Mesenteric fat pad (tissue), 1 donor: ENCODE measurements at regions not wholly inside any gene's neighbourhood (a gene's known extent, or its start where the extent isn't known, plus 50 kb on each side); places are given as distances from the start of the nearest gene placed in this dataset.
"Not testable (repeated sequence)": the region's sequence is repeated elsewhere in the genome, so short reads cannot be mapped to it uniquely, and the experiment has no call there.

ENCODE experiments used
- DNase-seq: peaks from one replicate; pipeline ENCODE4 v3.0.0-alpha.2; 2020; ENCODE audit warnings: low spot score
- donor health status: DM: yes; HTN: yes; CAD: no.

GRCh38 chr1:222941425-222941824 lies 126.6 kb downstream of the DISP1 start:
- DNase-seq = no peak

DNA sequence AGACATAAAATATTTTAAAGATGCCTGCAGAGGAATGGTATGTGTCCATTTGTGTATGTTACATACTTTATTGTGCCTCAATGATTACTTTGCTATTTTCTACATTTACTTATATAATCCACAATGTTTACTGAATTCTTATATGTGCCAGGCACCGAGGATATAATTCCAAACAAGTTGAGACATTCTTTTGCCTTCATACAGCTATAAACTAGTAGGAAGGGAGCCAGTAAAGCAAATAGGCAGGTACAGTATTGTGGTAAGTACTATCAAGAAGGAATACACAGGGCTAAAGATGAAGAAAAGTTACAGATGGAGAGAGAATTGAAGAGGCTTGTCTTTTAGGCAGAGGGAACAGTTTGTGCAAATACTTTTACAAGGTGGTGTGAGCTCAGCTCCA lies 131.6 kb downstream of the DISP1 start:
- no peak for DNase-seq

- DNase-seq = no peak
These were observed 133.2 kb downstream of the DISP1 start for GRCh38 chr1:222948079-222948478.

GRCh38 chr1:222950892-222951291 lies 136.1 kb downstream of the DISP1 start:
- no peak for DNase-seq

DNA sequence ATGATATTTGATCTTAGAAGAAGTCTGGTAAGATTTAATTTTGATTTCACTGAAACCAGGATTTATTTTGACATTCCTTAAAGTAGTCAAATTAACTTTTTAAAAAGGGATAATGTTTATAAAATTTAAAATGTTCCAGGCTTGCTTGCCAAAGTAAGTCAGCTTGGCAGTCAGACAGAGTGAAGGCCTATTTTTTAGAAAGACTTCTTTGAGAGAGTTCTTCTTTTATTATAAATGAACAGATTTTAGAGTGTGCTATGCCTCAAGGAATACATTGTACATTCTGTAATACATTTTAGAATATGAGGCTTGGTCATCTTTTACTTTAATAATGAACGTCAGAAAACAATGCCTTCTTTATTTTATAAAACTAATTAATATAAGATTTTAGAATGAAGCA lies 138.7 kb downstream of the DISP1 start:
- no peak for DNase-seq

DNA sequence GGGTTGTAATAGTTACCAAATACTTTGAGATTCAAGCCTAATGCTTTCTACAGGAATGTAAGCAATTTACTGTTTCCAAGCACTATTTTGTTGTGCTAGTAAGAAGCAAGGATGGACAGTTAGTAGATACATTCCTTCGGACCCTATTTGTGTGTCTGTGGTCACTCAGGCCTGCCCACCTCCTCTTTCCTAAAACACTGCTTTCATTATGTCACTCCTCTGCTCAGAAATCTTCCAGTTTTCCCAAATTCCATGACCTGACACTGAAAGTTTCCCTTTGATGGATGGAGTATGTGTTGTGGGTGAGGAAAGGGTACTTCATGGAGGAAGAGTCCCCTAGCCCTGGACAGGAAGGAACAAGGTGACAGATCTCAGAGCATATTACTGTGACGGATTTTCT lies 141.1 kb downstream of the DISP1 start:
- no peak for DNase-seq

- no peak for DNase-seq
These were observed 141.8 kb downstream of the DISP1 start for GRCh38 chr1:222956601-222957000.

DNA sequence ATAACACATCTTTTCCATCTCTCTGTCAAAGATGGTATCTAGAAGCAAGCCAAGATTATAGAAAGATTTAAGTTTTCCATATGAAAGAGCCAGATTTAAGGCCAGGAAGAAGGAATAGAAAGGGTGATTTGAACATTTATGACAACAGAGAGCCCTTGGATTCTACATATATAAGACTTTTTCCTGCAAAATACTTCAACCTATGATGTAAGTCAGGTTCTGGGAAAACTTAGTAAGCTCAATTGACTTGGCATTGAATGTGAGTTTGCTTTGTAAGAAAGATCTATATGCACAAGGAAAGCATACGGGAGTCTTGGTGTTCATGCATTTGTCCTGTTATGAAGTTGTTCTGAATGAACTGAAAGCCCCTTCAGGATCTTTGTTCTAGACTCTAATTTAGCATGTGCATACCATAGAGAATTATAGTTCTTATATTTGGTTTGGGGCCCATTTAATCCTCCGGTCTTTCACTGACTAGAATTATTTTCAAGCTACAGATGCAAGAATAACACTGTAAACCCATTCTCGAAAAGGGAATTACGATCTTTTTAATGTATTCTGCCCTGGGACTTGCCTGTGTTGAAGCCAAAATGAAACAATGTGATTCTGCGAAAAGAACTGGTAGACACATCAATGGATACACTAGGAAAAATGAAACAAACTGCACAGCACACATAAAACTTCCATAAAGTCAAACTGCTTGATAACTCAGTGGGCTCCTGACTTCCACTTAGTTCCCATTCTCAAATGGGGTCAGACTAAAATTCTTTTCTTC lies 152.8 kb downstream of the DISP1 start:
- no peak for DNase-seq

DNA sequence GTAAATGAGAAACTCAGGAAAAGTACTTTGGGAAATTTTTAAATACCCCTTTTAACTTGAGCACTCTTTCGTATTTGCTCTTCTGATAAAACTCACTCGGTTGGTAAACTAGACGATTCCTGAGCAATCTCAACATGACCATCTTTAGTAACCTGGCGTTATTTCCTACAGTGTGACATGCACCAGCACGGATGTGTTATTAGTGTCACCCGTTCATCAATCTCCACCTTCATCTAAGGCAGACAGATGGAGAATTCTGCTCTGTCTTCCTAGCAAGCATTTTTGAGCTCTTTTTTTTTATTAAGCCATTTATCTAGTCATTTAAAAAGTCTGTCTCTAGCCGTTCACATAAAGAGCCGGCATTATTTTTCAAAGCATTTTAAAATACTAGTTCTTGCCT lies 155.2 kb downstream of the DISP1 start:
- DNase-seq = no peak

DNA sequence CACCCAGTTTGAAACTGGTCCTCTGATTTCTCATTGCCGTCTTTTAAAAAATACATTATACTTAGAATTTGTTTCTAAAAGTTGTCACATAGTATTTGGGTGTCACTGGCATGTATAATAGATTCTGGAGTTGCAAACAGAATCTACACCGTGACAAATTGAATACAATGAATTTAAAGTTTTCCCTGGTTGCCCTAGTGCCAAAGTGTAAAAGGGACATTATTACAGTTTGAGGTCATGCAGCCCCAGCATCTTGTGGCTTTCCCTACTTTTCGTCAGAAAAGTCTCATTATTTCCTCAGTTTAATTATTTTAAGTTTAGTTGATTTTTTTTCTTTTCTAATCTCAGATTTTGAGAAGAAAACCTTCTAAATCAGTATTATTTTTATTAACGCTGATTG lies 155.9 kb downstream of the DISP1 start:
- no peak for DNase-seq

DNA sequence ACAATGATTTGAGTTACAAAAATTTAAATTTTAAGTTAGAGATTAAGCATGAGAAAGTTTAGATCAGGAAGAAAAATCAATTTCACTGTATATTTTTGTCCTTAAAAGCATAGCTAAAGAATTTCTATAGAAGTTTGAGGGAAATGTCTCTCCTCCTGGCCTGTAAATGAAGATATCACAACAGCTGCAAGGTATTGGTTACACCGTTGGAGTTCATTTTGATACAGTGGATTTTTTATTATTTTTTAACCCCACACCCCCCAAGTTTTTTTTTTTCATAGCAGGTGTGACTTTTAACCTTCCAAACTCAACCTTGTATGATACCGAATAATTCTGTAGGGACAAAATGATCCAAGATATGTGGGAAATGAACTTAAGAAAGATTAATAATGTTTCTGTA lies 156.3 kb downstream of the DISP1 start:
- no peak for DNase-seq

GRCh38 chr1:222973561-222973960 lies 158.7 kb downstream of the DISP1 start:
- no peak for DNase-seq

DNA sequence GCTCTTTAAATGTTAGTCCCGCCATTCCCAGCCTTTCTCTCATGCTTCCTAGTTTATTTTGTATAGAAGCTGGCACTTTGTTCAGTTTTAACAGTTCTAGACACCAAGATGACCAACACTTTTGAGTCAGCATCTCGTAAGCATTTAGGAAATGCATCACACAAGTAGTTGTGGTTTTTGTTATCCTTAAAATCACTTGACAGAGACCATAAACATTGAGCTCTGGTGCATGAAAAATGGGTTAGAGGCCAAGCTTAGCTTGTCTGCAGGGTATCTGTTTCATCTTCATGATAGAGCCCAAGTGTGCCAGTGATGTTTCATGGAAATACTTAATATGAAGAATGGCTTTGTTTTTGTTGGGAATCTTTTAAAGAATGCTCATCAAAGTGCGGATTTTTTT lies 159.7 kb downstream of the DISP1 start:
- DNase-seq = no peak

- DNase-seq = no peak
These were observed 160.8 kb downstream of the DISP1 start for GRCh38 chr1:222975472-222976122.

DNA sequence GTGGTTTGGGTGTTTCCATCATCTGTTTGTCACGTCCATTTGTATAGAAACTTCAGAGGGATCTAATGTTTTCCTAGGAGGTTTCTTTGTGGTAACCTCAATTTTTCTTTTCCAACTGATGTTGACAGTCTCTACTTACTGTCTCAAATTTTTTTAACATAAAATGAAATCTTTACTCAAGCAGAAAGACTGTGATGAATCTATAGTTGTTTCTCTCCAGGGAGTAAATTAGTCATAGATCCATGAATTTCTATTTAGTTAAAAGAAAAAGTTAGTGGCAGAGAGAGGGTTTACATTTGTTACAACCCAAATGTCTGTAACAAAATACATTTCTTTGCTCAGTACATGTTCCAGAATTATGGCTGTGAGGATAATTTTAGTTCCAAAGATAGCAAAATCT lies 161.6 kb downstream of the DISP1 start:
- DNase-seq = no peak

DNA sequence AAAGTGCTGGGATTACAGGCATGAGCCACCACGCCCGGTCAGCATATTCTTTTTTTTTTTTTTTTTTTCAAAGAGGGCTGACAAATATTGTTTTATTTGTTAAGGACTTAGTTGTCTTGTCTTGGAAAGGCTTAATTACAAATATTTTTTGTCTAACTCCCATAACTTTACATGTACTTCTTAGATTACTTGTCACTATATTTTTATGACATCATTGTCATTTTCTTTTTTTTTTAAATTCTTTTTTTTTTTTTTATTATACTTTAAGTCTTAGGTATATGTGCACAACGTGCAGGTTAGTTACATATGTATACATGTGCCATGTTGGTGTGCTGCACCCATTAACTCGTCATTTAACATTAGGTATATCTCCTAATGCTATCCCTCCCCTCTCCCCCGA lies 162.5 kb downstream of the DISP1 start:
- not testable (repeated sequence) for DNase-seq

- DNase-seq = no peak
These were observed 163.5 kb downstream of the TLR5 start for GRCh38 chr1:222979561-222979960.

DNA sequence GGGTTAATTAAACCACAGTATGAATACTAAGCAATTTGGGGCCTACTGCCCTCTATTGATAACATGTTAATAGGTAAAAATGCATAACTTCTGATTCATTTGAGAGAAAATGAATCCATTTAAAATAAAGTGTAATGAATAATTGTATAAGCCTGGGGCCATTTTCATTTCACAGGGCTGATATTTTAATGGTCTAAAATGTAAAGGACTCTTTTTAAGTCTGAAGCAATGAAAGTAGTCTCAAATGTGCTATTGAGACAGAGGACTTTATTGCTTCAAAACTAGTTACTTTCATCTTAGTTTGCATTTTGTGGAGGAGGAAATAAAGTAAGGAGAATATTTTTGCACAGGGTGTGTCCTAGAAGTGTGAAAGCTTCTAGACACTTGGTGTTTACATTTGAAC lies 155.4 kb downstream of the TLR5 start:
- DNase-seq = no peak

DNA sequence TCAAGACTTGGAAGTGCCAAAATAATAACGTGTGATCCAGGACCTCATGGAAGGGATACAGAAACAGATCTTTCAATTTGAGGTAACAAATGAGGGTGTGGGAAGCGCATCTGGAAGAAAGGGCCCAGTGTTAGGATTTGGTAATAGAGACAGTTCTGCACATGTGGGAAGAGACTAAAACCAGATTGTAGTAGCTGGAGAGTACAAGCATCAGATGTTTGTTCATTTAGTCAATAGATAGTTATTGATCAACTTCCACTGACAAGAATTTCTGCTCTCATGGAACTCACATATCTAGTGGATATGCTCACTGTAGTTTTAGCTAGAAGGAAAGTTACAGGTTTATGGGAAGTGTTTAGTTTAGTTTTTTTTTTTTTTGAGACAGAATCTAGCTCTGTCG lies 153.6 kb downstream of the TLR5 start:
- DNase-seq = no peak

DNA sequence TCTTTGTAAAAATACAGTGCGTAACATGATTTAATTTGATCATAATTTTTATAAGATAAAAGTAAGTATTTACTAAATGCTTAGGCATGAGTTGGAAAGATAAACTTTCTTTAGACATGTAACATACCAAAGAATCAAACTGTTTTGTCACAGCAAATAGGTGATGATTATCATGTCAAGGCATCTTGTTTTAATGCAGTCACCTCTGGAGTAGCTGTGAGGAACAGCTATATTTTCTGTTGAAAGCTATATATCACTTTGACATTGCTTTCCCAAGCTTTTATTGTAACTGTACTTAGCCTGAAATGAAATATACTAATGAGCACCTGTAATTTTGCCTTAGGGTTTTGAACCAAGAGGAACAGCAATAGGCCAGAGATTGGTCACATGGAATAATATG lies 151.9 kb downstream of the TLR5 start:
- no peak for DNase-seq

DNA sequence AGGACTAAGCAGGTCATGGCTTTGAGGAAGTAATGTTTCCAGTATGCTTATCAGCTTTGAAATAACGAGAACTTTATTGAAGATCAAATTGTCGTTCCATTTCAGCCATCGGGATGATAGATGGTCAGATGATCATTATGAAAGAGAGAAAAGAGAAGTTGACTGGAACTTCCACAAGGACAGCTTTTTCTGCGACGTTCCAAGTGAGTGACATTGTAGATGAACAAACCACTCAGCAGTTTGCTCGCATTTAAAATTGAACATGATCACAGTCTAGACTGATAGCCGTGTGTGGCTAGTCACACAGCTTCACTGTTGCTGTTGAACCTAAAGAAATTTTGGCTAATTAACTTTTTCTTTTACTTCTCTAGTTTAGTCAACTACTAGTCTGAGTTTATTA lies 151.1 kb downstream of the TLR5 start:
- no peak for DNase-seq

DNA sequence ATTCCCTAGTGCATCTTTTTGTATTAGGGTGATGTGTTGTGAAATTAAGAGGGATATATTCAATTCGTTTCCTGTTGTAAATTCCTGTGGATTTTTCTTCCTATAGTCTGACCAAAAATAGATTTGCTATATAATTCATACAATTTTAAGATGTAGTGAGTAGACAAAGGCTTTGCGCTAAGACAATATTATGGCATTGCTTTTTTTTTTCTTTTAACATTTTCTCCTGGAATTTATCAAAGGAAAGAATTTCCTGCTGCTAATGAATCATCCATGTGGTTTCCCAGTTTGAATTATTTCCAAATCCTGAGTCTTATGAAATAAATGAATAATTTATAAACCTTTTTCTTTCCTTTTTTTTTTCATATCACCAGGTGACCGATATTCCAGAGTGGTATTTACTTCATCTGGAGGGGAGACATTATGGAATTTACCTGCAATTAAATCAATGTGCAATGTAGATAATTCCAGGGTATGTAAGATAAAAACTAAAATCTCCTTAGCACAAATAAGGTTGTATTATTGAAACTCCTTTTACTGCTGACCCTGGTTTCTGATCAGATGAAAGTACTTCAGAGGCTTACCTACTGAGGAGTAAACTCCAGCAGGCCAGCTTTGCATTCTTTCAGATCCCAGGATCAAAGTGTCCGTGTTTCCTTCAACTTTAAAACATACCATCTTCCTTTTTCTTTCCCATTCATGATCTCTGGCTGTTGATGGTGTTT lies 148.4 kb downstream of the TLR5 start:
- DNase-seq = no peak

GRCh38 chr1:222995236-222995580 lies 147.8 kb downstream of the TLR5 start:
- DNase-seq = no peak
